ENCODE measurements at regions not wholly inside any gene's neighbourhood (a gene's known extent, or its start where the extent isn't known, plus 50 kb on each side); places are given as distances from the start of the nearest gene placed in this dataset.

GRCh38 chr4:182150645-182151044 is 92.6 kb upstream of the TENM3 start:
- Histone ChIP-seq H3K27me3 (no peaks in the 10 kb centered on the region), H3K9me3 (no peaks in the 10 kb centered on the region), H3K4me1 (no peaks in the 10 kb centered on the region), H3K27ac (no peak overlapping the region), H3K4me3 (no peak overlapping the region), H3K36me3 (ENCODE audit: low read depth, missing control alignments) (no peaks in the 10 kb centered on the region)
- no peak for DNase-seq
- 86 to 88% methylated on average over 3 of the region's 3 CpGs for WGBS, 2 donors
- TF ChIP-seq POLR2A (IDR thresholded peaks at IDR 0.05) (no peak), CTCF (IDR thresholded peaks at IDR 0.05) (no peak)
- intact Hi-C loops (cut with DNase I; ENCODE audit: low total_unique reads) = no loop called here

GRCh38 chr4:182155806-182156205 is 87.4 kb upstream of the TENM3 start:
- no peak for DNase-seq
- H3K4me3 ChIP-seq = no peak overlapping the region
- no peaks in the 10 kb centered on the region for H3K36me3 ChIP-seq (ENCODE audit: low read depth, missing control alignments)
- H3K9me3 ChIP-seq = no peaks in the 10 kb centered on the region
- intact Hi-C loops (cut with DNase I; ENCODE audit: low total_unique reads) = no loop called here
- H3K4me1 ChIP-seq = no peaks in the 10 kb centered on the region
- no peak overlapping the region for H3K27ac ChIP-seq
- no peaks in the 10 kb centered on the region for H3K27me3 ChIP-seq
- WGBS, 2 donors = 78 to 100% methylated on average over 1 of the region's 1 CpG
- TF ChIP-seq CTCF (IDR thresholded peaks at IDR 0.05) (no peak), POLR2A (IDR thresholded peaks at IDR 0.05) (no peak)

GRCh38 chr4:182163180-182163579 is 80.0 kb upstream of the TENM3 start:
- 81 to 85% methylated on average over 8 of the region's 8 CpGs for WGBS, 2 donors
- no peak for TF ChIP-seq POLR2A (IDR thresholded peaks at IDR 0.05)
- no peak for TF ChIP-seq CTCF (IDR thresholded peaks at IDR 0.05)
- Histone ChIP-seq H3K4me3 (no peak overlapping the region), H3K4me1 (no peaks in the 10 kb centered on the region), H3K9me3 (no peaks in the 10 kb centered on the region), H3K27ac (no peak overlapping the region), H3K36me3 (ENCODE audit: low read depth, missing control alignments) (no peaks in the 10 kb centered on the region), H3K27me3 (no peaks in the 10 kb centered on the region)
- intact Hi-C loops (cut with DNase I; ENCODE audit: low total_unique reads) = no loop called here
- DNase-seq = no peak

- Histone ChIP-seq H3K4me3 (no peak overlapping the region), H3K36me3 (ENCODE audit: low read depth, missing control alignments) (no peaks in the 10 kb centered on the region), H3K27me3 (no peaks in the 10 kb centered on the region), H3K9me3 (no peaks in the 10 kb centered on the region), H3K4me1 (no peaks in the 10 kb centered on the region), H3K27ac (no peak overlapping the region)
- DNase-seq = no peak
- WGBS, 2 donors = 85 to 87% methylated on average over 5 of the region's 5 CpGs
- intact Hi-C loops (cut with DNase I; ENCODE audit: low total_unique reads) = no loop called here
- TF ChIP-seq CTCF (IDR thresholded peaks at IDR 0.05) (no peak), POLR2A (IDR thresholded peaks at IDR 0.05) (no peak)
Measured at GRCh38 chr4:182169572-182169971, 73.6 kb upstream of the TENM3 start.

- no peak overlapping the region for H3K27ac ChIP-seq
- 87 to 90% methylated on average over 3 of the region's 3 CpGs for WGBS, 2 donors
- intact Hi-C loops (cut with DNase I; ENCODE audit: low total_unique reads) = no loop called here
- TF ChIP-seq POLR2A (IDR thresholded peaks at IDR 0.05) (no peak), CTCF (IDR thresholded peaks at IDR 0.05) (no peak)
- H3K36me3 ChIP-seq (ENCODE audit: low read depth, missing control alignments) = no peaks in the 10 kb centered on the region
- no peaks in the 10 kb centered on the region for H3K9me3 ChIP-seq
- DNase-seq = no peak
- no peaks in the 10 kb centered on the region for H3K27me3 ChIP-seq
- H3K4me1 ChIP-seq = no peaks in the 10 kb centered on the region
- no peak overlapping the region for H3K4me3 ChIP-seq
Measured at GRCh38 chr4:182169987-182170386, 73.2 kb upstream of the TENM3 start.
